Neuronal stem cell (in vitro differentiated cells): ENCODE measurements at regions not wholly inside any gene's neighbourhood (a gene's known extent, or its start where the extent isn't known, plus 50 kb on each side); places are given as distances from the start of the nearest gene placed in this dataset.
"Not testable (repeated sequence)": the region's sequence is repeated elsewhere in the genome, so short reads cannot be mapped to it uniquely, and the experiment has no call there.

Experiments
- DNase-seq: peaks from one replicate; pipeline ENCODE4 v3.0.0-alpha.2; 2013; ENCODE audit warnings: low spot score
- H2AFZ ChIP-seq: one replicate; pipeline ENCODE4 v1.6.1; 2013; ENCODE audit warnings: mild to moderate bottlenecking, low read length, inconsistent platforms
- H2AK5ac ChIP-seq: 2 replicates; pipeline ENCODE4 v1.6.1; 2013; ENCODE audit warnings: low read depth, mild to moderate bottlenecking, inconsistent platforms, low read length, moderate library complexity, mixed read lengths
- H2BK120ac ChIP-seq: 2 replicates; pipeline ENCODE4 v1.6.1; 2013; ENCODE audit warnings: low read depth, mild to moderate bottlenecking, inconsistent platforms, low read length, moderate library complexity, mixed read lengths
- H2BK12ac ChIP-seq: one replicate; pipeline ENCODE4 v1.6.1; 2013; ENCODE audit warnings: low read length, inconsistent platforms
- H2BK15ac ChIP-seq: 2 replicates; pipeline ENCODE4 v1.6.1; 2013; ENCODE audit warnings: mild to moderate bottlenecking, low read length, inconsistent platforms, mixed read lengths
- H2BK5ac ChIP-seq: one replicate; pipeline ENCODE4 v1.6.1; 2013; ENCODE audit warnings: inconsistent platforms, mild to moderate bottlenecking, low read length, moderate library complexity
- H3K14ac ChIP-seq: one replicate; pipeline ENCODE4 v1.6.1; 2013; ENCODE audit warnings: low read length, inconsistent platforms
- H3K18ac ChIP-seq: 2 replicates; pipeline ENCODE4 v1.6.1; 2013; ENCODE audit warnings: low read length, inconsistent platforms
- H3K23ac ChIP-seq: 2 replicates; pipeline ENCODE4 v1.6.1; 2013; ENCODE audit warnings: low read depth, mild to moderate bottlenecking, mixed read lengths, low read length, inconsistent platforms; ENCODE audit not compliant: poor library complexity
- H3K27ac ChIP-seq: replicated peaks from 3 replicates; pipeline ENCODE4 v1.5.1; 2013; ENCODE audit warnings: low read length, inconsistent platforms
- H3K27me3 ChIP-seq, 3 experiments: 2 replicates each; pipeline ENCODE4 v1.6.1; 2013; ENCODE audit warnings: low read length in 3 of 3, mild to moderate bottlenecking in 2 of 3, inconsistent platforms in 1 of 3, low read depth in 1 of 3, mixed read lengths in 1 of 3, moderate library complexity in 1 of 3; ENCODE audit not compliant: control insufficient read depth in 3 of 3, insufficient read depth in 3 of 3
- H3K36me3 ChIP-seq, 2 donors: replicated peaks in 1 of 2; 2 replicates each; pipeline ENCODE4 v1.6.1; 2013; ENCODE audit warnings: low read length in 2 of 2; ENCODE audit not compliant: control insufficient read depth in 2 of 2, insufficient read depth in 2 of 2
- H3K4ac ChIP-seq: 2 replicates; pipeline ENCODE4 v1.6.1; 2013; ENCODE audit warnings: inconsistent platforms, mild to moderate bottlenecking, low read length, moderate library complexity
- H3K4me1 ChIP-seq, 2 donors: 1 replicate in 1 of 2; 2 replicates in 1 of 2; pipeline ENCODE4 v1.6.1; 2013; ENCODE audit warnings: low read length in 2 of 2, low read depth in 1 of 2; ENCODE audit not compliant: control insufficient read depth in 2 of 2, insufficient read depth in 1 of 2
- H3K4me2 ChIP-seq: one replicate; pipeline ENCODE4 v1.6.1; 2013; ENCODE audit warnings: mild to moderate bottlenecking, low read length, inconsistent platforms; ENCODE audit not compliant: insufficient read depth, poor library complexity, severe bottlenecking
- H3K4me3 ChIP-seq, 2 donors: 2 replicates each; pipeline ENCODE4 v1.5.1; 2013; ENCODE audit warnings: low read length in 2 of 2, mild to moderate bottlenecking in 2 of 2, inconsistent platforms in 1 of 2, moderate library complexity in 1 of 2
- H3K79me1 ChIP-seq: one replicate; pipeline ENCODE4 v1.6.1; 2013; ENCODE audit warnings: low read depth, mild to moderate bottlenecking, inconsistent platforms, low read length, moderate library complexity
- H3K9ac ChIP-seq: one replicate; pipeline ENCODE4 v1.6.1; 2013; ENCODE audit warnings: mild to moderate bottlenecking, low read depth, low read length, inconsistent platforms; ENCODE audit not compliant: poor library complexity
- H3K9me3 ChIP-seq, 2 donors: replicated peaks in 1 of 2; 2 replicates each; pipeline versions ENCODE3 to v1.6.1; 2013; ENCODE audit warnings: low read length in 2 of 2, mild to moderate bottlenecking in 2 of 2, inconsistent platforms in 1 of 2, low read depth in 1 of 2, mixed read lengths in 1 of 2, moderate library complexity in 1 of 2; ENCODE audit not compliant: control insufficient read depth in 2 of 2, insufficient read depth in 1 of 2
- H4K8ac ChIP-seq: one replicate; pipeline ENCODE4 v1.6.1; 2013; ENCODE audit warnings: low read depth, mild to moderate bottlenecking, inconsistent platforms, low read length, moderate library complexity
- H4K91ac ChIP-seq: one replicate; pipeline ENCODE4 v1.6.1; 2013; ENCODE audit warnings: low read length, low read depth, mild to moderate bottlenecking, inconsistent platforms; ENCODE audit not compliant: poor library complexity
- WGBS, 2 donors: extraction: QIAGEN DNeasy Blood & Tissue Kit; methylation state at CpG; one replicate each; pipeline ENCODE4 v1.1.7; 2013; ENCODE audit warnings: missing lambda C conversion rate in 2 of 2, mixed read lengths in 1 of 2; ENCODE audit not compliant: insufficient read length in 2 of 2, insufficient replicate concordance in 1 of 2; ENCODE audit errors: extremely low coverage in 2 of 2; 5-methylcytosine and 5-hydroxymethylcytosine counted together

GRCh38 chr1:95659588-95659987, 425.6 kb downstream of the RWDD3 start:
- Histone ChIP-seq H2AK5ac (no peak overlapping the region), H3K4me1 (peaks cover 2 to 4% of the 10 kb centered on the region in 2 donors), H2BK5ac (no peak overlapping the region), H3K18ac (no peak overlapping the region), H3K14ac (no peak overlapping the region), H2AFZ (no peak overlapping the region), H2BK120ac (no peak overlapping the region), H3K9me3 (no peaks in the 10 kb centered on the region), H2BK15ac (no peak overlapping the region), H3K27me3 (no peaks in the 10 kb centered on the region), H2BK12ac (no peak overlapping the region), H3K4me3 (no peak overlapping the region), H3K23ac (no peak overlapping the region), H3K36me3 (no peaks in the 10 kb centered on the region), H3K79me1 (no peaks in the 10 kb centered on the region), H3K27ac (no peak overlapping the region), H4K8ac (no peak overlapping the region), H3K4me2 (no peak overlapping the region), H3K9ac (no peak overlapping the region), H3K4ac (no peak overlapping the region), H4K91ac (no peak overlapping the region)
- DNase-seq = no peak
- WGBS, 2 donors = no CpG with 5 or more reads among the region's 4 CpGs

- H2BK15ac ChIP-seq = no peak overlapping the region
- H4K91ac ChIP-seq = no peak overlapping the region
- no CpG with 5 or more reads among the region's 2 CpGs for WGBS, 2 donors
- no peak overlapping the region for H3K14ac ChIP-seq
- H3K27ac ChIP-seq = no peak overlapping the region
- no peak overlapping the region for H3K4me2 ChIP-seq
- H3K4me1 ChIP-seq = no peaks in the 10 kb centered on the region
- no peak overlapping the region for H3K4ac ChIP-seq
- H3K27me3 ChIP-seq = no peaks in the 10 kb centered on the region
- H3K9me3 ChIP-seq = no peaks in the 10 kb centered on the region
- no peak overlapping the region for H2AK5ac ChIP-seq
- H3K36me3 ChIP-seq = no peaks in the 10 kb centered on the region
- no peak overlapping the region for H2BK120ac ChIP-seq
- H4K8ac ChIP-seq = no peak overlapping the region
- DNase-seq = no peak
- no peak overlapping the region for H3K9ac ChIP-seq
- no peak overlapping the region for H2BK12ac ChIP-seq
- H2AFZ ChIP-seq = no peak overlapping the region
- no peak overlapping the region for H3K18ac ChIP-seq
- H3K23ac ChIP-seq = no peak overlapping the region
- H3K79me1 ChIP-seq = no peaks in the 10 kb centered on the region
- no peak overlapping the region for H3K4me3 ChIP-seq
- H2BK5ac ChIP-seq = no peak overlapping the region
Observed at GRCh38 chr1:95660736-95661135, 426.7 kb downstream of the RWDD3 start.

- not testable (repeated sequence) for H2BK15ac ChIP-seq, DNase-seq, H3K27me3 ChIP-seq
Observed at GRCh38 chr1:95663530-95663929, 429.5 kb downstream of the RWDD3 start.

GRCh38 chr1:95668165-95668564, 434.2 kb downstream of the RWDD3 start:
- H3K9me3 ChIP-seq = no peaks in the 10 kb centered on the region
- H4K8ac ChIP-seq = no peak overlapping the region
- H2AK5ac ChIP-seq = no peak overlapping the region
- no peak overlapping the region for H3K23ac ChIP-seq
- H3K18ac ChIP-seq = no peak overlapping the region
- no CpG with 5 or more reads among the region's 3 CpGs for WGBS, 2 donors
- H3K4me2 ChIP-seq = no peak overlapping the region
- no peak overlapping the region for H3K4me3 ChIP-seq
- no peaks in the 10 kb centered on the region for H3K36me3 ChIP-seq
- no peak for DNase-seq
- no peak overlapping the region for H2BK120ac ChIP-seq
- no peak overlapping the region for H3K4ac ChIP-seq
- no peak overlapping the region for H3K9ac ChIP-seq
- H3K27ac ChIP-seq = no peak overlapping the region
- H3K14ac ChIP-seq = no peak overlapping the region
- H2BK5ac ChIP-seq = no peak overlapping the region
- no peaks in the 10 kb centered on the region for H3K27me3 ChIP-seq
- H2BK12ac ChIP-seq = no peak overlapping the region
- no peak overlapping the region for H2AFZ ChIP-seq
- no peaks in the 10 kb centered on the region for H3K79me1 ChIP-seq
- H4K91ac ChIP-seq = no peak overlapping the region
- no peaks in the 10 kb centered on the region for H3K4me1 ChIP-seq
- H2BK15ac ChIP-seq = no peak overlapping the region

More at GRCh38 chr1:95663530-95663929, 429.5 kb downstream of the RWDD3 start:
- not testable (repeated sequence) for H3K23ac ChIP-seq, H3K9me3 ChIP-seq, H2AK5ac ChIP-seq, H3K4ac ChIP-seq, H3K18ac ChIP-seq, H3K4me1 ChIP-seq, H4K91ac ChIP-seq, H3K4me2 ChIP-seq, H2AFZ ChIP-seq, H3K9ac ChIP-seq, H3K79me1 ChIP-seq, H3K4me3 ChIP-seq, H2BK120ac ChIP-seq, H3K27ac ChIP-seq, H2BK5ac ChIP-seq, H2BK12ac ChIP-seq, H4K8ac ChIP-seq, H3K36me3 ChIP-seq, H3K14ac ChIP-seq
- WGBS, 2 donors = no CpG with 5 or more reads among the region's 8 CpGs
